ENCODE measurements at regions not wholly inside any gene's neighbourhood (a gene's known extent, or its start where the extent isn't known, plus 50 kb on each side); places are given as distances from the start of the nearest gene placed in this dataset.

- no peak for DNase-seq
- no peaks in the 10 kb centered on the region for H3K36me3 ChIP-seq (ENCODE audit: control insufficient read depth in 2 of 3, insufficient read depth in 3 of 3, low read length in 3 of 3)
- FAIRE-seq = no peak
- no peak overlapping the region for H3K4me3 ChIP-seq (ENCODE audit: low read length in 3 of 3)
- TF ChIP-seq CTCF (IDR thresholded peaks at IDR 0.05; ENCODE audit: borderline replicate concordance, extremely low read depth, insufficient read depth) = no peak
- intact Hi-C loops (cut with DNase I) = no loop called here
- no peak overlapping the region for H3K27ac ChIP-seq (ENCODE audit: low read depth in 2 of 2, low read length in 2 of 2)
- no peaks in the 10 kb centered on the region for H3K4me1 ChIP-seq (ENCODE audit: control insufficient read depth in 2 of 3, insufficient read depth in 2 of 3, low read depth in 1 of 3, low read length in 3 of 3)
- no peaks in the 10 kb centered on the region for H3K27me3 ChIP-seq (ENCODE audit: control insufficient read depth, insufficient read depth, low read length)
- no peaks in the 10 kb centered on the region for H3K9me3 ChIP-seq (ENCODE audit: control insufficient read depth in 2 of 3, insufficient read depth in 1 of 3, low read length in 3 of 3)
- H3K9ac ChIP-seq (ENCODE audit: low read length in 3 of 3) = no peak overlapping the region
These were observed 217.6 kb upstream of the FN1 start for GRCh38 chr2:215653344-215654030.

- DNase-seq (peak in 1 of 5 donors; percentile 70), FAIRE-seq (no peak)
- intact Hi-C loops (cut with DNase I) = no loop called here
These were observed 216.5 kb upstream of the FN1 start for GRCh38 chr2:215652388-215652787.

GRCh38 chr2:215651412-215651811 is 215.5 kb upstream of the FN1 start:
- no peak for TF ChIP-seq CTCF (IDR thresholded peaks at IDR 0.05; ENCODE audit: borderline replicate concordance, extremely low read depth, insufficient read depth)
- no peak for DNase-seq
- Histone ChIP-seq H3K27me3 (ENCODE audit: control insufficient read depth, insufficient read depth, low read length) (no peaks in the 10 kb centered on the region), H3K36me3 (ENCODE audit: control insufficient read depth in 2 of 3, insufficient read depth in 3 of 3, low read length in 3 of 3) (no peaks in the 10 kb centered on the region), H3K4me1 (ENCODE audit: control insufficient read depth in 2 of 3, insufficient read depth in 2 of 3, low read depth in 1 of 3, low read length in 3 of 3) (no peaks in the 10 kb centered on the region), H3K9me3 (ENCODE audit: control insufficient read depth in 2 of 3, insufficient read depth in 1 of 3, low read length in 3 of 3) (no peaks in the 10 kb centered on the region), H3K9ac (ENCODE audit: low read length in 3 of 3) (no peak overlapping the region), H3K27ac (ENCODE audit: low read depth in 2 of 2, low read length in 2 of 2) (no peak overlapping the region), H3K4me3 (ENCODE audit: low read length in 3 of 3) (no peak overlapping the region)
- intact Hi-C loops (cut with DNase I) = no loop called here
- FAIRE-seq = no peak

More at GRCh38 chr2:215652388-215652787, 216.5 kb upstream of the FN1 start:
- Histone ChIP-seq H3K9ac (ENCODE audit: low read length in 3 of 3) (no peak overlapping the region), H3K4me1 (ENCODE audit: control insufficient read depth in 2 of 3, insufficient read depth in 2 of 3, low read depth in 1 of 3, low read length in 3 of 3) (no peaks in the 10 kb centered on the region), H3K4me3 (ENCODE audit: low read length in 3 of 3) (no peak overlapping the region), H3K9me3 (ENCODE audit: control insufficient read depth in 2 of 3, insufficient read depth in 1 of 3, low read length in 3 of 3) (no peaks in the 10 kb centered on the region), H3K36me3 (ENCODE audit: control insufficient read depth in 2 of 3, insufficient read depth in 3 of 3, low read length in 3 of 3) (no peaks in the 10 kb centered on the region), H3K27me3 (ENCODE audit: control insufficient read depth, insufficient read depth, low read length) (no peaks in the 10 kb centered on the region), H3K27ac (ENCODE audit: low read depth in 2 of 2, low read length in 2 of 2) (no peak overlapping the region)
- TF ChIP-seq CTCF (IDR thresholded peaks at IDR 0.05; ENCODE audit: borderline replicate concordance, extremely low read depth, insufficient read depth) = no peak
